Body of pancreas (tissue), 4 donors: ENCODE measurements at regions not wholly inside any gene's neighbourhood (a gene's known extent, or its start where the extent isn't known, plus 50 kb on each side); places are given as distances from the start of the nearest gene placed in this dataset.

Experiments used
- POLR2A ChIP-seq, 3 donors: fragments of 450-650 bp; IDR thresholded peaks; one replicate each; pipeline ENCODE4 v1.6.1; 2016; ENCODE audit warnings: antibody characterized with exemption in 3 of 3, mild to moderate bottlenecking in 2 of 3
- TF ChIP-seq, protein P1 (sequence below), 7 experiments: fragments of 450-650 bp in 4 of 7; fragments of 200-600 bp in 3 of 7; sonication (generic) in 3 of 7; IDR thresholded peaks; one replicate each; pipeline ENCODE4 v1.5.1; 2016 to 2019; ENCODE audit warnings: antibody characterized with exemption in 7 of 7

DNA sequence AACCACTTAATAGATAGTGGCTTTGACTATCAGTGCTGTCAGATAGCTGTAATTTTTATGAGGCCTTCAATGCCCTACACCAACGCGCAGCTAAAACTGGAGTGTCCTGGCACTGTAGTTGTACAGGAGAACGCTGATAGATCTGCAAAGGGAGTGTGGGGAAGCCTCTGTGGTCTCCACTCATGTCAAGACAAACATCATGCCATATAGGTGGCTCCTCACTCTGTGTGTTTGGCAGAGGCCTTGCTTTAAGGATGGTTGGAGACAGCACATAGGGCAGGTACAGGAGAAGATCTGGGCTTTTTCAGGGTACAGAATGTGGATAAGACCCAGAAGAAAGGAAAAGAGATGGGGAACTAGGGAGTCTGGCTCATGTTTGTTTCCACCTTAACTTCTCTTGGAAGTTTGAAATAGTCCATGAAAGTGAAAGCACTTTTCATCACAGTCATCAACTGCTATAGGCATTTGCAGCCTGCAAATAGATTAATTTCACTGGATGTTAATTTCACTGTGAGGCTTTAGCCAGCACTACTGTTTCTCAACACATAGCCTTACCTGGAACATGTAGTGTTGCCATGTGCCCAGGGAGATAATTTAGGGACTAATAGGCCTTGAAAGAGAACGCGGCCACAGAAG lies 425.8 kb upstream of the TBL1XR1 start:
- TF ChIP-seq, protein P1, sequence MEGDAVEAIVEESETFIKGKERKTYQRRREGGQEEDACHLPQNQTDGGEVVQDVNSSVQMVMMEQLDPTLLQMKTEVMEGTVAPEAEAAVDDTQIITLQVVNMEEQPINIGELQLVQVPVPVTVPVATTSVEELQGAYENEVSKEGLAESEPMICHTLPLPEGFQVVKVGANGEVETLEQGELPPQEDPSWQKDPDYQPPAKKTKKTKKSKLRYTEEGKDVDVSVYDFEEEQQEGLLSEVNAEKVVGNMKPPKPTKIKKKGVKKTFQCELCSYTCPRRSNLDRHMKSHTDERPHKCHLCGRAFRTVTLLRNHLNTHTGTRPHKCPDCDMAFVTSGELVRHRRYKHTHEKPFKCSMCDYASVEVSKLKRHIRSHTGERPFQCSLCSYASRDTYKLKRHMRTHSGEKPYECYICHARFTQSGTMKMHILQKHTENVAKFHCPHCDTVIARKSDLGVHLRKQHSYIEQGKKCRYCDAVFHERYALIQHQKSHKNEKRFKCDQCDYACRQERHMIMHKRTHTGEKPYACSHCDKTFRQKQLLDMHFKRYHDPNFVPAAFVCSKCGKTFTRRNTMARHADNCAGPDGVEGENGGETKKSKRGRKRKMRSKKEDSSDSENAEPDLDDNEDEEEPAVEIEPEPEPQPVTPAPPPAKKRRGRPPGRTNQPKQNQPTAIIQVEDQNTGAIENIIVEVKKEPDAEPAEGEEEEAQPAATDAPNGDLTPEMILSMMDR (IDR thresholded peaks at IDR 0.05): no peak
- TF ChIP-seq POLR2A (IDR thresholded peaks at IDR 0.05): no peak
